ENCODE measurements at regions not wholly inside any gene's neighbourhood (a gene's known extent, or its start where the extent isn't known, plus 50 kb on each side); places are given as distances from the start of the nearest gene placed in this dataset.

DNA sequence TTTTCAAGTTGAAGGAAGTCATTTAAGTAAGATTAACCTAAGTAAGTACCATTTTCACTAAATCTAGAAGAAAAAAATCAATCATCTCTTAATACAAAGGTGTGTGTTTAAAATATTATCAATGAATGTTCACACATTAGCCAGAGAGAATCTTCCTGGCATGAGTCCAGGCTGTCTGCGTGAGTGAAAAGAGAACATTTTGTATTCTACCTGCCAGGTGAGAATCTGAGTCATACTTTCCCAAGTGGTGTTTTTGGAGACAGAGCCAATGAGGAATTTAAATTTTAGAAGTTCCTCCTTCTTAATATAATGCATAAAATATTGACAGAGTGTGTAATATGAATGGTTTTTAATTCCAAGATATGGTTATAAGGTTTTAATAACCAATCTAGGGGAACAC is 371.8 kb upstream of the NR3C2 start:
- H3K27ac ChIP-seq, result no peak overlapping the region
- no peaks in the 10 kb centered on the region for H3K4me1 ChIP-seq
- no peaks in the 10 kb centered on the region for H3K9me3 ChIP-seq
- no peaks in the 10 kb centered on the region for H3K27me3 ChIP-seq
- no peak overlapping the region for H3K4me3 ChIP-seq
- no peak for DNase-seq
- intact Hi-C loops (cut with DNase I; ENCODE audit: low total_unique reads), result no loop called here
- H3K36me3 ChIP-seq, result no peaks in the 10 kb centered on the region
- TF ChIP-seq, protein P1, sequence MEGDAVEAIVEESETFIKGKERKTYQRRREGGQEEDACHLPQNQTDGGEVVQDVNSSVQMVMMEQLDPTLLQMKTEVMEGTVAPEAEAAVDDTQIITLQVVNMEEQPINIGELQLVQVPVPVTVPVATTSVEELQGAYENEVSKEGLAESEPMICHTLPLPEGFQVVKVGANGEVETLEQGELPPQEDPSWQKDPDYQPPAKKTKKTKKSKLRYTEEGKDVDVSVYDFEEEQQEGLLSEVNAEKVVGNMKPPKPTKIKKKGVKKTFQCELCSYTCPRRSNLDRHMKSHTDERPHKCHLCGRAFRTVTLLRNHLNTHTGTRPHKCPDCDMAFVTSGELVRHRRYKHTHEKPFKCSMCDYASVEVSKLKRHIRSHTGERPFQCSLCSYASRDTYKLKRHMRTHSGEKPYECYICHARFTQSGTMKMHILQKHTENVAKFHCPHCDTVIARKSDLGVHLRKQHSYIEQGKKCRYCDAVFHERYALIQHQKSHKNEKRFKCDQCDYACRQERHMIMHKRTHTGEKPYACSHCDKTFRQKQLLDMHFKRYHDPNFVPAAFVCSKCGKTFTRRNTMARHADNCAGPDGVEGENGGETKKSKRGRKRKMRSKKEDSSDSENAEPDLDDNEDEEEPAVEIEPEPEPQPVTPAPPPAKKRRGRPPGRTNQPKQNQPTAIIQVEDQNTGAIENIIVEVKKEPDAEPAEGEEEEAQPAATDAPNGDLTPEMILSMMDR (IDR thresholded peaks at IDR 0.05), result no peak

DNA sequence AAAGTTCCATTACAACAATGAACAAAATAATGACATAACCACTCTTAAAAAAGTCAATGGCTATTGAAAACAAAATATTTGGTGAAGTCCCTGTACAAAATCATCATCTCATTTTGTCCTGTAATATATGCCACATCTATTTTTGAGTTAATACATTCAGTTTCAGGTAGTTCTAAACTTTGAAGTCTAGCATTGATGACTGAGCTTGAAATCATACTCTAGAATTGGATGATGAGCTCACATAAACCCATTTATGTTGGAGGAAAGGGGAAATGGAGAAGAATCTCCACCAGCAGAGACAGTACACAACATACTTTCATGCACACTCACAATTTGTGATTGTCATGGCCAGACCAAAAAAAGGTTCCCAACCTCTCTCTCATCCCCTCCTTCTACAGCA is 371.1 kb upstream of the NR3C2 start:
- TF ChIP-seq, protein P1 (IDR thresholded peaks at IDR 0.05), result no peak
- Histone ChIP-seq H3K27me3 (no peaks in the 10 kb centered on the region), H3K4me1 (no peaks in the 10 kb centered on the region), H3K4me3 (no peak overlapping the region), H3K9me3 (no peaks in the 10 kb centered on the region), H3K27ac (no peak overlapping the region), H3K36me3 (no peaks in the 10 kb centered on the region)
- DNase-seq, result no peak
- intact Hi-C loops (cut with DNase I; ENCODE audit: low total_unique reads), result no loop called here

DNA sequence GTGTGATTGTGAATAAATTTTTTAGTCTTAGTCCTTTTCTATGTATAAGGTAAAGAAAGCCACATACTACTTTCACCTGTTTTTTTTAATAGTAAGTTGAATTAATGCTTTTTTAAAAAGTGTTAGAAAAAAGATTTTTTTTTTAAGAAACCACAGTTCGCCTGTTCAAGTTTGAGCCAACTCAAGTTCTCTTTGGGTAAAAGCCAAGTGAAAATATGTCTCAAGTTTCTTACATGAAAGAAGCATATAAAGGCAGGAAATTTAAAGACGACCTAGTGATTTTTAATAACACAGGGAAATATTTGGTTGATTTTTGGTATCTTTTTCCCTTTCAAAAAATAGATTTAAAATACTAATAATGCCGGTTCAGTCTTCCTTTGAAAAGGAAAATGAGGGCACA is 369.9 kb upstream of the NR3C2 start:
- Histone ChIP-seq H3K4me3 (no peak overlapping the region), H3K9me3 (no peaks in the 10 kb centered on the region), H3K27ac (no peak overlapping the region), H3K36me3 (no peaks in the 10 kb centered on the region), H3K4me1 (no peaks in the 10 kb centered on the region), H3K27me3 (no peaks in the 10 kb centered on the region)
- intact Hi-C loops (cut with DNase I; ENCODE audit: low total_unique reads), result no loop called here
- TF ChIP-seq, protein P1 (IDR thresholded peaks at IDR 0.05), result no peak
- no peak for DNase-seq

GRCh38 chr4:148810461-148810860 is 368.2 kb upstream of the NR3C2 start:
- H3K9me3 ChIP-seq, result peaks cover 0 to 3% (median 0%) of the 10 kb centered on the region in 3 donors

GRCh38 chr4:148808416-148808815 is 366.2 kb upstream of the NR3C2 start:
- intact Hi-C loops (cut with DNase I; ENCODE audit: low total_unique reads), result no loop called here
- TF ChIP-seq, protein P1 (IDR thresholded peaks at IDR 0.05), result no peak
- no peak overlapping the region for H3K27ac ChIP-seq
- no peaks in the 10 kb centered on the region for H3K4me1 ChIP-seq
- peaks cover 0 to 3% (median 0%) of the 10 kb centered on the region in 3 donors for H3K9me3 ChIP-seq
- no peaks in the 10 kb centered on the region for H3K36me3 ChIP-seq
- DNase-seq, result no peak
- H3K27me3 ChIP-seq, result no peaks in the 10 kb centered on the region
- no peak overlapping the region for H3K4me3 ChIP-seq

More at GRCh38 chr4:148810461-148810860, 368.2 kb upstream of the NR3C2 start:
- H3K4me1 ChIP-seq, result no peaks in the 10 kb centered on the region
- intact Hi-C loops (cut with DNase I; ENCODE audit: low total_unique reads), result no loop called here
- no peak overlapping the region for H3K27ac ChIP-seq
- H3K4me3 ChIP-seq, result no peak overlapping the region
- TF ChIP-seq, protein P1 (IDR thresholded peaks at IDR 0.05), result no peak
- H3K36me3 ChIP-seq, result no peaks in the 10 kb centered on the region
- no peaks in the 10 kb centered on the region for H3K27me3 ChIP-seq
- no peak for DNase-seq

DNA sequence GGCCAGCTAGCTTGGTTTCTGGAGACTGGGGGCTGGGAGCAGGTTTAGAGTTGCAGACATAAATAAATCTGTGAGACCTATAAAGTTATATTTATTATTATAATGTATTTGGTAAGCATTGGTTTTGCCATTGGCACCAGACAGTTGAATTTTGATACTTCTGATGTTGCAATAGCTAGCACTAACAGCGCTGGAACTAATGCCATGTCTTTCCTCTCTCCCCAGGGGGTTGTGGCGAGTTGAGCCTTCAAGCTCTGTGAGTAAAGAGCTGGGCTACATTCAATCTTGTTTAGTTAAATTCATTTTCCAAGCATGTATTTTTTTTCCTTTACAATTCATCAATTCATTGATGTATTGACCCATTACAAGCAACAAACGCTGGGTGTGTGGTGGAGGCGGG is 358.7 kb upstream of the NR3C2 start:
- H3K4me3 ChIP-seq, result no peak overlapping the region
- H3K4me1 ChIP-seq, result no peaks in the 10 kb centered on the region
- no peak overlapping the region for H3K27ac ChIP-seq
- H3K27me3 ChIP-seq, result no peaks in the 10 kb centered on the region
- intact Hi-C loops (cut with DNase I; ENCODE audit: low total_unique reads), result no loop called here
- no peak for DNase-seq
- TF ChIP-seq, protein P1 (IDR thresholded peaks at IDR 0.05), result no peak
- peaks cover 0 to under 1% (median 0%) of the 10 kb centered on the region in 3 donors for H3K9me3 ChIP-seq
- H3K36me3 ChIP-seq, result no peaks in the 10 kb centered on the region

Measured in tibial artery (tissue), 4 donors.